ENCODE measurements at regions not wholly inside any gene's neighbourhood (a gene's known extent, or its start where the extent isn't known, plus 50 kb on each side); places are given as distances from the start of the nearest gene placed in this dataset.
"Not testable (repeated sequence)": the region's sequence is repeated elsewhere in the genome, so short reads cannot be mapped to it uniquely, and the experiment has no call there.

DNA sequence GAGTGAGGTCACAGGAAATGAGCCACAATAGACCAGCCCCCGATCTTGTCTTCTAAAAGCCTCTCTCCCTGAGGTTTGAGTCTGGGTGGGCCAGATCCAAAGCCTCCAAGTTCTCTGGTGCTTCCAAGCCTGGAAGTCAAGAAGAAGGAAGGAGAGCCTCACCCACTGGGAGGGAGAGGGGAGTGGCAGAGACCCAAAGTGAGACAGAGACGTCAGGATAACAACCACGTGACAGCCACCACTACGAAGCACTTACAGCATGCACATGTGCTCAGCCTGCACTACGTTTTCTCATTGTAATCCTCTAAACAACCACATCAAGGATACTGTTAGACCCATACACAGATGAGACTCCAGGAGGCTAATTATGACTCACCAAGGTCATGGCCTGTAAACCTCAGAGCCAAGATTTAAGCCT is 197.3 kb upstream of the LINGO1 start:
- H3K9me2 ChIP-seq (ENCODE audit: insufficient read depth, low read length): no peaks in the 10 kb centered on the region
- H3K27me3 ChIP-seq (ENCODE audit: insufficient read depth, low read depth, low read length): no peaks in the 10 kb centered on the region
- no peak overlapping the region for H3K9ac ChIP-seq (ENCODE audit: low read length)
- H3F3A ChIP-seq (ENCODE audit: insufficient read depth, low read length, poor library complexity, severe bottlenecking): no peaks in the 10 kb centered on the region
- TF ChIP-seq, protein P1, sequence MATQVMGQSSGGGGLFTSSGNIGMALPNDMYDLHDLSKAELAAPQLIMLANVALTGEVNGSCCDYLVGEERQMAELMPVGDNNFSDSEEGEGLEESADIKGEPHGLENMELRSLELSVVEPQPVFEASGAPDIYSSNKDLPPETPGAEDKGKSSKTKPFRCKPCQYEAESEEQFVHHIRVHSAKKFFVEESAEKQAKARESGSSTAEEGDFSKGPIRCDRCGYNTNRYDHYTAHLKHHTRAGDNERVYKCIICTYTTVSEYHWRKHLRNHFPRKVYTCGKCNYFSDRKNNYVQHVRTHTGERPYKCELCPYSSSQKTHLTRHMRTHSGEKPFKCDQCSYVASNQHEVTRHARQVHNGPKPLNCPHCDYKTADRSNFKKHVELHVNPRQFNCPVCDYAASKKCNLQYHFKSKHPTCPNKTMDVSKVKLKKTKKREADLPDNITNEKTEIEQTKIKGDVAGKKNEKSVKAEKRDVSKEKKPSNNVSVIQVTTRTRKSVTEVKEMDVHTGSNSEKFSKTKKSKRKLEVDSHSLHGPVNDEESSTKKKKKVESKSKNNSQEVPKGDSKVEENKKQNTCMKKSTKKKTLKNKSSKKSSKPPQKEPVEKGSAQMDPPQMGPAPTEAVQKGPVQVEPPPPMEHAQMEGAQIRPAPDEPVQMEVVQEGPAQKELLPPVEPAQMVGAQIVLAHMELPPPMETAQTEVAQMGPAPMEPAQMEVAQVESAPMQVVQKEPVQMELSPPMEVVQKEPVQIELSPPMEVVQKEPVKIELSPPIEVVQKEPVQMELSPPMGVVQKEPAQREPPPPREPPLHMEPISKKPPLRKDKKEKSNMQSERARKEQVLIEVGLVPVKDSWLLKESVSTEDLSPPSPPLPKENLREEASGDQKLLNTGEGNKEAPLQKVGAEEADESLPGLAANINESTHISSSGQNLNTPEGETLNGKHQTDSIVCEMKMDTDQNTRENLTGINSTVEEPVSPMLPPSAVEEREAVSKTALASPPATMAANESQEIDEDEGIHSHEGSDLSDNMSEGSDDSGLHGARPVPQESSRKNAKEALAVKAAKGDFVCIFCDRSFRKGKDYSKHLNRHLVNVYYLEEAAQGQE (IDR thresholded peaks at IDR 0.05; ENCODE audit: borderline replicate concordance): no peak
- TF ChIP-seq MXI1 (conservative IDR thresholded peaks at IDR 0.05; ENCODE audit: poor library complexity, severe bottlenecking) (no peak), SMC3 (conservative IDR thresholded peaks at IDR 0.05; ENCODE audit: poor library complexity) (no peak), POLR2AphosphoS5 (IDR thresholded peaks at IDR 0.05) (no peak), EZH2 (IDR thresholded peaks at IDR 0.05; ENCODE audit: borderline replicate concordance, insufficient read depth, low read length, poor library complexity, severe bottlenecking) (no peak), RAD21 (conservative IDR thresholded peaks at IDR 0.05) (no peak), TAF1 (IDR thresholded peaks at IDR 0.05; ENCODE audit: low read depth) (no peak), EP300 (conservative IDR thresholded peaks at IDR 0.05; ENCODE audit: poor library complexity, severe bottlenecking) (no peak)
- TF ChIP-seq, protein P2, sequence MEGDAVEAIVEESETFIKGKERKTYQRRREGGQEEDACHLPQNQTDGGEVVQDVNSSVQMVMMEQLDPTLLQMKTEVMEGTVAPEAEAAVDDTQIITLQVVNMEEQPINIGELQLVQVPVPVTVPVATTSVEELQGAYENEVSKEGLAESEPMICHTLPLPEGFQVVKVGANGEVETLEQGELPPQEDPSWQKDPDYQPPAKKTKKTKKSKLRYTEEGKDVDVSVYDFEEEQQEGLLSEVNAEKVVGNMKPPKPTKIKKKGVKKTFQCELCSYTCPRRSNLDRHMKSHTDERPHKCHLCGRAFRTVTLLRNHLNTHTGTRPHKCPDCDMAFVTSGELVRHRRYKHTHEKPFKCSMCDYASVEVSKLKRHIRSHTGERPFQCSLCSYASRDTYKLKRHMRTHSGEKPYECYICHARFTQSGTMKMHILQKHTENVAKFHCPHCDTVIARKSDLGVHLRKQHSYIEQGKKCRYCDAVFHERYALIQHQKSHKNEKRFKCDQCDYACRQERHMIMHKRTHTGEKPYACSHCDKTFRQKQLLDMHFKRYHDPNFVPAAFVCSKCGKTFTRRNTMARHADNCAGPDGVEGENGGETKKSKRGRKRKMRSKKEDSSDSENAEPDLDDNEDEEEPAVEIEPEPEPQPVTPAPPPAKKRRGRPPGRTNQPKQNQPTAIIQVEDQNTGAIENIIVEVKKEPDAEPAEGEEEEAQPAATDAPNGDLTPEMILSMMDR (IDR thresholded peaks at IDR 0.05; ENCODE audit: poor library complexity, severe bottlenecking): no peak
- no peaks in the 10 kb centered on the region for H3K79me2 ChIP-seq (replicated peaks; ENCODE audit: insufficient read depth, low read length)
- no peak overlapping the region for H3K4me3 ChIP-seq (ENCODE audit: low read length)
- H3K27ac ChIP-seq (ENCODE audit: low read length): no peak overlapping the region
- no peak overlapping the region for H3K4me2 ChIP-seq (ENCODE audit: low read length)
- H3K9me3 ChIP-seq (ENCODE audit: low read length): no peaks in the 10 kb centered on the region
- no peak overlapping the region for H2AFZ ChIP-seq (ENCODE audit: low read depth, low read length)
- no peaks in the 10 kb centered on the region for H3K36me3 ChIP-seq (ENCODE audit: insufficient read depth, low read length)
- H4K20me1 ChIP-seq (ENCODE audit: insufficient read depth): no peaks in the 10 kb centered on the region

DNA sequence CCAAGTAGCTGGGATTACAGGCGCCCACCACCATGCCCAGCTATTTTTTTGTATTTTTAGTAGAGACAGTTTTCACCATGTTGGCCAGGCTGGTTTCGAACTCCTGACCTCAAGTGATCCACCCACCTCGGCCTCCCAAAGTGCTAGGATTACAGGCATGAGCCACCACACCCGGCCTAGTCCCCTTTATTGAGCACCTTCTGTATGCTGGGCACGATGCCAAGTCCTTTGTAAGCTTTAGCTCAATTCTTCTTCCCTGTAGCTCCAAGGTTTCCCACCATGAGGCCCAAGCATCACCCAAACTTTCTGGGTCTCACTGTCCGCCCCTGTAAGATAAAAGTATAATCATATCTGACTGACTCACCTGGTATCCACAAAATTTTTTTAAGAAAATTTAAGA is 196.6 kb upstream of the LINGO1 start:
- not testable (repeated sequence) for H2AFZ ChIP-seq (ENCODE audit: low read depth, low read length); H3K27me3 ChIP-seq (ENCODE audit: insufficient read depth, low read depth, low read length); H3K79me2 ChIP-seq (replicated peaks; ENCODE audit: insufficient read depth, low read length); H4K20me1 ChIP-seq (ENCODE audit: insufficient read depth); H3K9me3 ChIP-seq (ENCODE audit: low read length); H3K9ac ChIP-seq (ENCODE audit: low read length); H3K4me2 ChIP-seq (ENCODE audit: low read length); H3F3A ChIP-seq (ENCODE audit: insufficient read depth, low read length, poor library complexity, severe bottlenecking); H3K36me3 ChIP-seq (ENCODE audit: insufficient read depth, low read length); H3K4me3 ChIP-seq (ENCODE audit: low read length); H3K27ac ChIP-seq (ENCODE audit: low read length); H3K9me2 ChIP-seq (ENCODE audit: insufficient read depth, low read length)

- H3K36me3 ChIP-seq (ENCODE audit: insufficient read depth, low read length): no peaks in the 10 kb centered on the region
- H2AFZ ChIP-seq (ENCODE audit: low read depth, low read length): no peak overlapping the region
- no peak overlapping the region for H3K4me2 ChIP-seq (ENCODE audit: low read length)
- no peaks in the 10 kb centered on the region for H3K79me2 ChIP-seq (replicated peaks; ENCODE audit: insufficient read depth, low read length)
- H3K4me3 ChIP-seq (ENCODE audit: low read length): no peak overlapping the region
- H3K27ac ChIP-seq (ENCODE audit: low read length): no peak overlapping the region
- no peaks in the 10 kb centered on the region for H4K20me1 ChIP-seq (ENCODE audit: insufficient read depth)
- no peaks in the 10 kb centered on the region for H3K9me3 ChIP-seq (ENCODE audit: low read length)
- H3K9me2 ChIP-seq (ENCODE audit: insufficient read depth, low read length): no peaks in the 10 kb centered on the region
- H3K9ac ChIP-seq (ENCODE audit: low read length): no peak overlapping the region
- TF ChIP-seq, protein P2 (IDR thresholded peaks at IDR 0.05; ENCODE audit: poor library complexity, severe bottlenecking): no peak
- TF ChIP-seq TAF1 (IDR thresholded peaks at IDR 0.05; ENCODE audit: low read depth) (no peak), EZH2 (IDR thresholded peaks at IDR 0.05; ENCODE audit: borderline replicate concordance, insufficient read depth, low read length, poor library complexity, severe bottlenecking) (no peak), RAD21 (conservative IDR thresholded peaks at IDR 0.05) (no peak)
- TF ChIP-seq, protein P1 (IDR thresholded peaks at IDR 0.05; ENCODE audit: borderline replicate concordance): no peak
- no peaks in the 10 kb centered on the region for H3K27me3 ChIP-seq (ENCODE audit: insufficient read depth, low read depth, low read length)
- H3F3A ChIP-seq (ENCODE audit: insufficient read depth, low read length, poor library complexity, severe bottlenecking): no peaks in the 10 kb centered on the region
Observed at GRCh38 chr15:77827860-77828259, 195.1 kb upstream of the LINGO1 start.

All from neural cell (in vitro differentiated cells).